GM19023 (cell line): ENCODE measurements at regions not wholly inside any gene's neighbourhood (a gene's known extent, or its start where the extent isn't known, plus 50 kb on each side); places are given as distances from the start of the nearest gene placed in this dataset.
"Not testable (repeated sequence)": the region's sequence is repeated elsewhere in the genome, so short reads cannot be mapped to it uniquely, and the experiment has no call there.

Experiments used
- ATAC-seq: cut with Tn5 transposase; IDR thresholded peaks from one replicate; pipeline ENCODE4 v1.9.1; 2021; ENCODE audit warnings: mild to moderate bottlenecking, moderate library complexity; ENCODE audit not compliant: unreplicated experiment

DNA sequence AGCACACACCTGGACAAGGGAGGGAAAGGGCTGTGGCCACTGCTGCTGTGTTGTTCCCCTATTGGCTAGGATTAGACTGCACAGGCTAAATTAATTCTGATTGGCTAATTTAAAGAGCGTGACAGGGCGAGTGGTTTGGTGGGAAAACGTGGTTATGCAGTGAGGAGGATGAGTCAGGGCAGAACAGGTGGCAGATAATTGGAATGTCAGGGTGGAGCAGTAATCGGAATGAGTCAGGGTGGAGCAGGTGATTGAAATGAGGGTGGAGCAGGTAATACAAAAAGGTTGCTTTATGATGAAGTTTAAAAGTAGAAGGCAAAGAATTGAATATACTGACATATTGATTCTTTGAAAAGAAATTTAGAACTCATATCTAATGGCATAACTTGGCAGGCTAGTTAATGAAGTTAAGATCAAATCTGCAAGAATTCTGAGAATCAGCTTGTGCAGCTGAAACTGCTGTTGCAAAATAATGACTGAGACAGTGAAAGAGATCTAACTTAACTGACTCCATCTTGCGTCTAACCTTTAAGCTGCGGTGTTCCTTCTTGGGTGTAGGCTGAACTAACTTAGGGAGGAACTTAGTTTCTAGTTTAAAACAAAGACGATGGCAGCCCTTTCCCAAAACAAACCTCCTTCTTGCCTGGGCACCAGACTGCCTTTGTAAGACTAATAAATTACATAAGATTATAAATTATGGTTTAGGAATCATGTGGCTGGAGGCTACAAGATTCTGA is 174.3 kb downstream of the UTP18 start:
- no peak for ATAC-seq

DNA sequence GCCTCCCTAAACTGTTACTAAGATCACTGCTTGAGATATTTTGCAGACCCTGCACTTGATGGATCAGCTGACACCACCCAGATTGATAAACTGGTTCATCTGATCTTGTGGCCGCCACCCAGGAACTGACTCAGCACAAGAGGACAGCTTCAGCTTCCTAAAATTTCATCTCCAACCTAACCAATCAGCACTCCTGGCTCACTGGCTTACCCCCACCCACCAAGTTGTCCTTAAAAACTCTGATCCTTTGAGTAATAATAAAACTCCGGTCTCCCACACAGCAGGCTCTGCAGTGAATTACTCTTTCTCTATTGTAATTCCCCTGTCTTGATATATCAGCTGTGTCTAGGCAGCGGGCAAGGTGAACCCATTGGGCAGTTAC is 174.8 kb downstream of the UTP18 start:
- ATAC-seq: no peak

DNA sequence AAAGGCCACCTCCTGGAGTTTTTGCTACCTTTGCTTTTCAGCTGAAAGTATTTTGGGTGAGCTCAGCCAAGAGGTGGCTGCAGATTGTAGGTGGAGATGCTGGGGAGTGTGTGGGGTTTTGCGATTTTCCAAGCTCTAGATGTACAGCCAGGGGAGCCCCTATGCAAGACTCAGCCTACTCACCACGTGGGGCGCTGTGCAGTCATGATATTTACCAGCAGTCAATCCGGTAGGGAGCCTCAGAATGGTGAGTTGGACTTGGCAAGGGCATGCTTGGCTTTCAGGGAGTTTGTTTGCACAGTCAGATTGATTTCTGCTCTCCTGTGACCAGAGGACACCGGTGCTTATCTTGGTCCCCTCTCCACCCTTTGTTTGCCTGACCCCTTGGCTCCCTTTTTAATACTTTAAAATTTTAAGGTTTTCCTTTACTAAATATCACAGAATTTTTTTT is 175.3 kb downstream of the UTP18 start:
- no peak for ATAC-seq

DNA sequence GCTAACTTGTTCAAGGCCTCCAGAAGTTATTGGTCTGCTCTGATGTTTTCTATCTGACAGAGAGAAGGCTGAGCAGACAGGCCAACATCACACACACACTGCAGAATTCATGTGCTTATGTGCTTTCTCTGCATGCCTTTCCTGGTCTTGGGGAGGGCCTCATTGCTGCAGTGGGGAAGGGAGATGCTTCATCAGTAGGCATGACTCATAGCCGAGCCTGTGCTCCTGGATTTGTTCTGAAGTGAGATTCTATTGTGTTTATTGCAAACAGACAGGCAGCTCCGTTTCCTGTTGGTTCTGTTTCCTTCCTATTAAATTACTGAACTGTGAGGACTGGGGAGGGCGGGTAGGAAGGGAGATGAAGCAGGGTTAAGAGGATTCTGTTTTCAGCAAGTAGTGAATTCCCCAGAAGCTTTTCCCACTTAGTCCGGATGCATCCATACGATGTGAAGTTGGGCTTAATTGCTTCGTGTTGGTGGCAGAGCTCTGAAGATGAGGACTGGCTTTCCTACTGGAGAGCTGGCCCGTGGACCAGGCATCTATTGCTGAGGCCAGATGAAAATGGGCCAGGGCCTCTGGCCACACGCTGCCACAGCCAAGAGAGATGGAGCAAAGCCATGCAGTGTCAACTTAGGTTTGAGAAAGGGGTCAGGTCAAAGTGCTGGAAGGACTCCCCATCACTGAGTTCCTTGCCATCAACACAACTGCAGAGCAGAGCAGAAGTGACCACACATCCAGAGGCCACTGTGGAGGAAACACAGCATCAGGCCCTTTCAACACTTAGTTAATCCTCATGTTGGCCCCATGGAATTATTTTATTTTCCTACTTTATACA is 179.3 kb downstream of the UTP18 start:
- no peak for ATAC-seq

DNA sequence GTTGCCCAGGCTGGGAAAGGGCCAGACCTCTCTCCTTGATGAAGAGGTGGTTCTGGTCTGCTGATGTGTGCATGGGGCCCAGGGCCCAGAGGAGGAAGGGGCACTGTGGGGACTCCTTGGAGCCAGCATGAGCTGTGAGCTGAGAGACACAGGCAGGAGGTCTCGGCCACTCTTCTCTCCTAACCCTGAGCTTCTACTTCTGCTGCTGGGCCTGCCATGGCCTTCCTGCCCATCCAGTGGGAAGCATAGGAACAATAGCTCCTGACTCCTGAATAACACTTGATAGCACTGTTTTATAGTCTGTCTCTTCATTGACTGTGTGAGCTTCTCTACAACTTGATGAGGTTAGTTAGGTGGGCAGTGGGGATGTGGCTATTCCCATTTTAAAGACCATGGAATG is 181.1 kb downstream of the UTP18 start:
- no peak for ATAC-seq

DNA sequence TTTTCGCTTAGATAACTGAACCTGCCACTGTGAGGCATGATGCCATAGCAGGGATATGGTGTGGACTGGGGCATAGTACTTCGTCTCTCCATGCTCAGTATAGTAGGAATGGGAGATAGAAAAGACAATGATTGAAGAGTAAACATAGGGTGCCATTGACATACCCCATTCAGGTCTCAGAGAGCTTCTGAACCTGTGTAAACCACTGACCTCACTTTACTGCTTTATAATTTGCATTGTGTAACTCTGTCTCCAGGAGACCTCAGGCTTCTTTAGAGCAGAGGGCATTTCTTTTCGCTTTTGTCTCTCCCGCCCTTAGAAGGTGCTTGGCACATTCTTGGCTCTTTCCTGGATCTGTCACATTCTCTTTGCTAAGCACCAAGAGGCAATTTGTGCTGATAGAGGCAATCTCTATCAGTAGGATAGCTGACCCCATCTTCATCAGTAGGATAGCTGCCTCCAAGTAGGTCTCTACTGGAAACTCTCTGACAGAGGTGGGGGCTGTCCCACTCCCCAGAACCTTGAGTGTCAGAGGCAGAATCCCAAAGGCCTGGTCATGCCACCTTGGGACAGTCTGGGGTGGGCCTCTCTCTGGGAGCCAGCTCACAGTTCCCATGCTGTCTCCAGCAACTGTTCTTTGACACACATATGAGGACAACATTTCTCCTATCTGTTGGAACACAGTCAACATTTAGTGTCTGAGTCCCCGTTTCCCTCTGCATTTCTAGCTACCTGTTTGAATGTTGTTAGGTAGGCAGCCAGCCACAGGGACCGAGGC is 181.9 kb downstream of the UTP18 start:
- ATAC-seq: no peak

DNA sequence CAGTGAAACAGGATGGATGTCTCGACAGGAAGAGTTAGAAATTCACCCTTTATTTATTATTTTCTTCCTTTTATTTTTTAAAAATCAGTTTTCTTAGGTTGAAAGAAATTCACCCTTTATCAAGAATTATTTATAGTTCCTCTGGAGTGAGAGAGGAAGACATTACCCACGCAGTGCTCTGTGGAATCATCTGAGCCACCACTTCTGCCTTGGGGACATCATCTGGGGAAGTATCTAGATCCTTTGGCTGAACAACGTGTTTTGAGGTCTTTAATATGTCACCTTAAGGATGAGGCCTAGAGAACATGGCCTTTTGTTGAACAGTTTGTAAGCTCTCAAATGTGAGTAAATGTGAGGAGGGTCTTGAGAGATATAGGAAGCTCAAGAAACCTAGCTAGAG is 183.3 kb downstream of the UTP18 start:
- no peak for ATAC-seq

DNA sequence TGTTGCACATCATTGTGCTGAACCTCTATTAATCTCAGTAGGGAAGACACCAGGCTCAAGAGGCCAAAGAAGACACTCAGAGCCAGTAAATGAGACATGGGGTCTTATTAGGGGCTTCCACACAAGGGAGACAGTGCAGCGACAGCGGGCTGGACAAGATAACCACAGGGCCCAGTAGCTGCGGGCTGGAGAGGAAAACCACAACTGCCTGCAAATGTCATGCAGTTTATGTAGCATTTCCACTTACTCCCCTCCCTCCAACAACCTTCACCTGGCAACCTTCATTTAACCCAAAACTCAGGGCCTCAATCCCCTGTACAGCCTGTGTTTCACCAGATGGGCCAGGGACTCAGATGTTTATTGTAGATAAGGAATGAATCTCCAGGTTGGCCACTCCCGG is 185.6 kb downstream of the UTP18 start:
- ATAC-seq: no peak

DNA sequence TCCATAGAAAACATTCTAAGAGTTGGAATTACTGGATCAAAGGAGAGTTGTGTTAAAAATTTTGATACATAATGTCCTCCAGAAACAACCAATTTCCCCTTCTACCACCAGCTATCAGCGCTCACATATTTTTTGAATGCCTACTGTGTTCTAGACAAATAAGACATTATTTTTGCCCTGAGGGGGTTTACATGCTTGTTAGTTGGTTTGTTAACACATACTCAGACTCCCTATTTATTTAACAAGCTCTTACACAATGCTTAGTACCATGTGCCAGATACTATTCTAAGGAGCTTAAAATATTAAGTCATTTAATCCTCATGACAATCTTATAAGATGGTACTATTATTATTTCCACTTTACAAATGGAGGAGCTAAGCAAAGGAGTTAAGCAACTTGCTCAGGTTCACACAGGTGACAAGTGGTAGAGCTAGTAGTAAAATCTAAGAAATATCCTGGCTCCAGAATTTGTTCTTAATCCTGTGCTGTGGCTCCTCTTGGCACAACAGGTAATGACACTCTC is 194.2 kb downstream of the UTP18 start:
- ATAC-seq: no peak

DNA sequence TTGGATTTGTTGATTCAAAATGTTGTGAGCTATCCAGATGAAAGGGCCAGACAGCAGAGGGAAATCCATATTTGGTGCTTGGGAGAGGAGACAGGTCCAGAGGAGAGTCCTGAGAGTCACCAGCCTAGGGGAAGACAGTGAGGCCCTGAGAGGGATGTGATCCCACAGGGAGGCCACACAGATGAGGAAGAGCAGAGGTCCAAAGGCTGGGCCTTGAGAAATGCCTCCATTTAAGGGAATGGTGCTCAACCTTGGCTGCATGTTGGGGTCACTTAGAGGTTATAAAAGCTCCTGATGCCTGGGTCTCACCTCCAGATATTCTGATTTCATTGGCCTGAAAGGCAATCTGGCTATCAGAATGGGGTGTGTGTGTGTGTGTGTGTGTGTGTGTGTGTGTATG is 194.9 kb downstream of the UTP18 start:
- ATAC-seq: no peak

DNA sequence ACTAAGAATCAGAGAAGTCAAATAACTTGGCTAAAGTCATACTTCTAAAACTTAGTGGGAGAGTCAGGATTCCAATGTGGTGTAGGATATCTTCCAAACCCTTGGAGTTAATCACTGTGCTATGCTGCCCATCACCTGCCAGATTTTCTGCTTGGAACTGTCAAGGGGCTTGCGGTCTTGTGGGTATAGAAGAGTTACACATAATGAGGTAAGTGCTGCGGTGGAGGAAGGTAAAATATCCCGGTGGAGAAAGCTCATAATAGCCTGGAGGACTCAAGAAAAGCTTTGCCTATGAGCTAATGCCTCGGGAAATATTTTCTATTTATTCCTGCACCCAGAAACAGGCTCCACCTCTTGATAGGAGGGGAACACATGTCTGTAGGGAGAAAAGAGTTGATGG is 195.6 kb downstream of the UTP18 start:
- ATAC-seq: no peak

DNA sequence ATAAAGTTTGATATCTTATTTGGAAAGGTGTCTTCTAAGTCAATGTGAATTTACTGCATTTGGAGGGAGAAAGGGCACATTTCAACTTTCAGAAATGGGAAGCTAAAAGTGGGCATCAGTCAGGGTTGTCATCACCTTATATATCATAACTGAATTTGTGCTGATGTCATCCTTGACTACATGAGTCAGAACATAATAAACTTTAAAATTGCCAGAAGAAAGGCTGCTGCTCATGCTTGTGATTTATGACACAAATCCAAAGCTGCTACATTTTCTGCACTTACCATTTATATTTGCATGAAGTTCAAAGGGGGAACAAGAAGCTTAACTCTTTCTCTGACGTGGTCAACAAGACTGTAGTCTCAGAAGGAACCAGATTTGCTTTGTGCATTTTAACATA is 196.6 kb downstream of the UTP18 start:
- ATAC-seq: no peak

DNA sequence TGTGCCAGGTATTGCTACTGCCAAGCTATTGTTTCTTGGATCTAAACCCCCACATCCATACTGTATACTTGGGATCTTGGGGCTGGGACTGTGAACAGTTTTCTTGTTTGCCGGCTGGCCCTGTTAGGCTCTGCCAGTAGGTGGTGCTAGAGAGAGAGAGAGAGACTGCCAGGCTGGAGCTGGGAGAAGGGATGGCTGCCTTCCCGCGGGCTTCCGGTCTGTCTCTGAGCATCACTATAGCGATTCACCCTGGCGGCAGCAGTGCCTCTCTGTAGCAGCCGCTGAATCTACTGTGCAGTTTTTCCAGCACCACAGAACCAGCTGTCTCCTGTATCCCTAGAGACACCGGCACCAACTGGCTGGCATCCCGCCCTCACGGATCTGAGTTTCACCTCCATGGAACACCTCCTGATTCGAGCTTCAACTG is 201.2 kb downstream of the UTP18 start:
- ATAC-seq: peak; percentile 54

DNA sequence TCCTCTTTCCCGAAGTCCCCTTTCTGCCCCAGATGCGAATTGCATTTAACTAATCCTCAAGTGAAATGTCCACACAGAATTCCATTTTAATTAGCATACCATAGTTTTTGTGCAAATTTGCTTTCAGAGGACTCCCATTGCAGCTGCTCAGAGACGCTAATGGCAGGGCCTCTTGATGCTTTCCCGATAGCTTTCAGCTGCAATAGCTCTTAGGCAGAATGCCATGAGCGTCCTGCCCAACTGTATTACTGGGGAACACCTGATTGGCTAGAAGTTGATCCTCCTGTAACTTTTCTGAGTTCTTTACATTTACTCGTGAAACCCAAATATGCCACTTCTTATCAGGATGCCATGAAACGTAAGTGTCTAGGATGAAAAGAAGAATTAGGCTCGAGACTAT is 203.0 kb downstream of the UTP18 start:
- ATAC-seq: no peak

DNA sequence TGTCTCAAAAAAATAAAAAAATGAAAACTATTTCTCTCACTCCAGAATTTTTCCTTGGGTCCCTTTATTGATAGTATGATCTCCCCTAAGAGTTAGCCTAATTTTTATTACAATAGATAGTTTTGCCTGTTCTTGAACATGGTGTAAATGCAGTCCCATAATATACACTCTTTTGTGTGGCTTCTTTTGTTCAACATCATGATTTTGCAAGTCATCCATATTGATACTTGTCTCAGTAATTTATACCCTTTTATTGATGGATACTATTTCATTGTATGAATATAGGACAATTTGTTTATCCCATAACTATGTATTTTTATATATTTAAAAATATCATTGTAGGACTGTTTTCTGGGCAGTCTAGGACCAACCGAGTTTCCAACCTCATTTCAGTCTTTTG is 207.0 kb downstream of the UTP18 start:
- no peak for ATAC-seq

DNA sequence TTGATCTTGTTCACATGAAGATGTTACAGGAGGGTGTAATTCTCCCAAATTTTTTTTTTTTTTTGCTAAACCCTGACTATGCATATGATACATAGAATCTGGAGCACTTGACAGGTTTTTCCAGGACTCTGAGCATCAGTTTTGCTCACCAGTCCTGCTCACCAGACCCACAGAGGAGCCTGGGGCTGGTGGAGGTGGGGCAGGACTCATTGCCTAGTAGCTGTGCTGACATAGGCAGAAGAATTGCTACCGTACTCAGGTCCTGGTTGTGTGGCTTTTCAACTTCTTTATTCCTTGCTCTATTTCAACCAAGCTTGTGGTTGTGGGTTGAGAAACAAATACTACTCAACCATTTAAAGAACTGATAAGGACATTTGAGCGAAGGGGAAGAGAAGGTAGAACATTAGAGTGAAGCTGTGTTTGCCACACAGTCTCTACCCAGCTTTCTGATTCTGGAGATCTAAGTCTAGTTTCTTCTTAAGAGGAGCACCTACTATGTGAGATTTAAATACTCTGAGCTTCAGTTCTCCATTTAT is 212.4 kb downstream of the UTP18 start:
- no peak for ATAC-seq

DNA sequence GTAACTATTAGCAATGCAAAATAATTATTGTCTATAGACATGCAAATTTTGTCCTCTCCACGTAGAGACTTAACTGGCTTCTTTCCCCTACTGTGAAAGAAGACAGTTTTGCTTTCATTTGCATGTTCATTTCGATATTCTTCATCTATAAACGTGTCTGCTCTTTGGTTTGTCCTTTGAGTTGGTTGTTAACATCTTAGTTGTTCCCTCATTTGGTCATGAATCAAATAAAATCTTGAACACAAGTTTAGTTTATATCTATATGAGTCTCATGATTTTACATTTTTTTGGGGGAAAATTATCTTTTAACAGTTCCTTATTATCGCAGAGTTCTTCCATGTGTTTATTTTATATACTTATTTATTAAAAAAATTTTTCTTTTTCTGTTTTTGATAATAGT is 214.4 kb downstream of the UTP18 start:
- no peak for ATAC-seq

DNA sequence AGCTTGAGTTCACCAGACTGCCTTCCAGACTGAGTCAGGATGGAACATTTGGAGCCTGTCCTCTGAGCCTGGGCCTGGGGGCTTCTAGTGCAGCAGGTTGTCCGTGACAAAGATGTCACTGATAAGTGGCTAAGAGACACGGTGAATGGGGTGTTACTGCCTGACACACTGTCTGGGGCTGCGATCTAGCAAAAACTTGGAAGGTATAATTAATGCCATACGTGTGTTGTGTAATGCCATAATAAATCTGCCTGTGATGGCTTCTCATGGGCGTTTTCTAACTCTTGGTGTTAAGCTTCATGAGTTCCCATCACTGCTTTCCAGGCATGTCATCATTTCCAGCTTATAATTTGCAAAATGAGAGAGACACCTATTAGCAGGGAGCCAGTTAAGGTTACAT is 215.4 kb downstream of the UTP18 start:
- no peak for ATAC-seq

DNA sequence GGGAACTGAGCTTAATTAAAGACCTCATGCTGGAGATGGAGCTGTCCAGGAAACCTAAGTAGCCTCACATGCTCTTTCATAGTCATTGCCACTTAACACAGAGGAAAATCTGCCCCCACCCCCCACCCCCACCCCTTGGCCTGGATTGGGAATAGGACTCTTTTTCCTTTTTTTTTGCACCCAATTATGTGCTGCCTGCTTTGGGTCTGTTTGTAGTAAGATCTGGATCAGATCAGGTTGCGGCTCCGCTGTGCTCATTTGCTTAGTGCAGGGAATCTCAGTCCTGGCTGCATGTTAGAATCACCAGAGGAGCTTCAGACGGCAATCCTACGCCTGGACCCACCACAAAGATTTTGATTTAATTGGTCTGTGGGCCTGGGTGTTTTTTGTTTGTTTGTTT is 219.0 kb downstream of the UTP18 start:
- ATAC-seq: no peak

DNA sequence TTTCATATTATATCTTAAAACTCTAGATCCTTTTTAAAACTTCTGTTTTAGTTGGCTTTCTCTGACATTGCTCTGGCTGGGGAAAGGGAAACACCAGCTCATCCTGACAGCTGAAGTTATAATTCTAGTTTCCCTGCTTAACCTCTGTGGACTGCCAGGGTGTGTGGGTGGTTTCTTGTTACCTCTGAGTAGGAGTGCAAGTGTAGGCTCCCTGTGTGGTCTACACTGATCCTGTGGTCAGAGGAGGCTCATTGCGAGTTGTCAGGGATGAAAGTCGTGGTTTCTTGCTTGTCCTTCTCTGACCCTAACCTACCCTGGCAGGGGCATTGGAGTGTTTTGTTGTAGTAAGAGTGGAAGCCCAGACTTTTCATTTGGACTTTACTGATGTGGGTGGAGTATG is 221.0 kb downstream of the UTP18 start:
- ATAC-seq: no peak

DNA sequence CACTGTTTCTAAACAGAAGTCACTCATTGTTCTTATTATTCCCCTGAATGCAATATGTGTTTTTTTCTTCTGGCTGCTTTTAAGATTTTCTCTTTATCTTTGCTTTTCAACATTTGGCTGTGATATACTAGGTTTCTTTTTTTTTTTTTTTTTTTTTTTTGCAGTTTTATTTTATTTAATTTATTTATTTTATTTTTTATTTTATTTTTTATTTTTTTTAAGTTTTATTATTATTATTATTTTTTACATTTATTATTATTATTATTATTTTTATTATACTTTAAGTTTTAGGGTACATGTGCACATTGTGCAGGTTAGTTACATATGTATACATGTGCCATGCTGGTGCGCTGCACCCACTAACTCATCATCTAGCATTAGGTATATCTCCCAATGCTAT is 221.9 kb downstream of the UTP18 start:
- not testable (repeated sequence) for ATAC-seq
